Tibial nerve (tissue), 3 donors: ENCODE measurements at regions not wholly inside any gene's neighbourhood (a gene's known extent, or its start where the extent isn't known, plus 50 kb on each side); places are given as distances from the start of the nearest gene placed in this dataset.

Experiments used
- POLR2A ChIP-seq, 2 donors: fragments of 450-650 bp; IDR thresholded peaks; one replicate each; pipeline ENCODE4 v1.6.1; 2017; ENCODE audit warnings: antibody characterized with exemption in 2 of 2, mild to moderate bottlenecking in 2 of 2, moderate library complexity in 2 of 2
- TF ChIP-seq, protein P1 (sequence below), 5 experiments: fragments of 200-600 bp in 3 of 5; fragments of 450-650 bp in 2 of 5; sonication (generic) in 3 of 5; IDR thresholded peaks; one replicate each; pipeline ENCODE4 v1.5.1; 2016 to 2019; ENCODE audit warnings: antibody characterized with exemption in 5 of 5, mild to moderate bottlenecking in 3 of 5, moderate library complexity in 2 of 5

DNA sequence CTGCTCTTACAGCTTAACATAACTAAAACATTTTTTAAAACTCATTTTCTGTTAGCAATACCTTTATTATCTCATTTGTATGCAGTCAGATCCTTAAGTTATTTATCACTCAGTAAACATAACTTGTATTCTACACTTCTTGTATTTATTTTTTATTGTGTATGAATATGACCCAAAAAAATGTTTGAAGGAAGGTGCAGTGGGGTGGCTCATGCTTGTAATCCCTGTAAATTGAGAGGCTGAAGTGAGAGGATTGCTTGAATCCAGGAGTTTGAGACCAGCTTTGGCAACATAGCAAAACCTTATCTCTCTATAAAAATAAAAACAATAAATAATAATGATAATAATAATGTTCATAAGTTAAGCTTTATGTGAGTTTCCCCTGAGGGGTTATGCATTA lies 1004.8 kb downstream of the SLITRK5 start:
- TF ChIP-seq, protein P1, sequence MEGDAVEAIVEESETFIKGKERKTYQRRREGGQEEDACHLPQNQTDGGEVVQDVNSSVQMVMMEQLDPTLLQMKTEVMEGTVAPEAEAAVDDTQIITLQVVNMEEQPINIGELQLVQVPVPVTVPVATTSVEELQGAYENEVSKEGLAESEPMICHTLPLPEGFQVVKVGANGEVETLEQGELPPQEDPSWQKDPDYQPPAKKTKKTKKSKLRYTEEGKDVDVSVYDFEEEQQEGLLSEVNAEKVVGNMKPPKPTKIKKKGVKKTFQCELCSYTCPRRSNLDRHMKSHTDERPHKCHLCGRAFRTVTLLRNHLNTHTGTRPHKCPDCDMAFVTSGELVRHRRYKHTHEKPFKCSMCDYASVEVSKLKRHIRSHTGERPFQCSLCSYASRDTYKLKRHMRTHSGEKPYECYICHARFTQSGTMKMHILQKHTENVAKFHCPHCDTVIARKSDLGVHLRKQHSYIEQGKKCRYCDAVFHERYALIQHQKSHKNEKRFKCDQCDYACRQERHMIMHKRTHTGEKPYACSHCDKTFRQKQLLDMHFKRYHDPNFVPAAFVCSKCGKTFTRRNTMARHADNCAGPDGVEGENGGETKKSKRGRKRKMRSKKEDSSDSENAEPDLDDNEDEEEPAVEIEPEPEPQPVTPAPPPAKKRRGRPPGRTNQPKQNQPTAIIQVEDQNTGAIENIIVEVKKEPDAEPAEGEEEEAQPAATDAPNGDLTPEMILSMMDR (IDR thresholded peaks at IDR 0.05) = no peak
- no peak for TF ChIP-seq POLR2A (IDR thresholded peaks at IDR 0.05)
